Stomach (tissue), 4 donors: ENCODE measurements at regions not wholly inside any gene's neighbourhood (a gene's known extent, or its start where the extent isn't known, plus 50 kb on each side); places are given as distances from the start of the nearest gene placed in this dataset.

ENCODE experiments used
- CTCF ChIP-seq, 7 experiments: fragments of 450-650 bp in 4 of 7; fragments of 200-600 bp in 3 of 7; sonication (generic) in 3 of 7; IDR thresholded peaks; one replicate each; pipeline ENCODE4 v1.5.1; 2016 to 2019; ENCODE audit warnings: antibody characterized with exemption in 7 of 7, control low read depth in 2 of 7, mild to moderate bottlenecking in 1 of 7
- EP300 ChIP-seq: sonication (generic); formaldehyde crosslinking; IDR thresholded peaks from one replicate; pipeline ENCODE4 v1.6.1; 2017; ENCODE audit warnings: antibody characterized with exemption
- POLR2A ChIP-seq, 4 donors: fragments of 450-650 bp; IDR thresholded peaks; one replicate each; pipeline ENCODE4 v1.6.1; 2016; ENCODE audit warnings: antibody characterized with exemption in 4 of 4, control low read depth in 2 of 4, mild to moderate bottlenecking in 1 of 4, moderate library complexity in 1 of 4

- TF ChIP-seq CTCF (IDR thresholded peaks at IDR 0.05) (no peak), POLR2A (IDR thresholded peaks at IDR 0.05) (no peak), EP300 (no peak)
Measured at GRCh38 chr16:26371349-26371869, 679.6 kb downstream of the HS3ST4 start.
